ENCODE measurements at regions not wholly inside any gene's neighbourhood (a gene's known extent, or its start where the extent isn't known, plus 50 kb on each side); places are given as distances from the start of the nearest gene placed in this dataset.

GRCh38 chr18:25935356-25935755, 155.1 kb downstream of the SS18 start:
- H3K4me1 ChIP-seq, result no peaks in the 10 kb centered on the region
- H3K9me3 ChIP-seq (replicated peaks), result no peaks in the 10 kb centered on the region
- TF ChIP-seq CTCF (IDR thresholded peaks at IDR 0.05; ENCODE audit: borderline replicate concordance), result no peak
- no peak overlapping the region for H3K4me3 ChIP-seq
- intact Hi-C loops (cut with micrococcal nuclease), result no loop called here
- DNase-seq, result no peak
- no peaks in the 10 kb centered on the region for H3K36me3 ChIP-seq
- H3K27me3 ChIP-seq (ENCODE audit: low read depth), result no peaks in the 10 kb centered on the region
- H3K27ac ChIP-seq (replicated peaks), result no peak overlapping the region

GRCh38 chr18:25931126-25931525, 159.3 kb downstream of the SS18 start:
- no peak for DNase-seq
- Histone ChIP-seq H3K9me3 (replicated peaks) (no peaks in the 10 kb centered on the region), H3K27me3 (ENCODE audit: low read depth) (no peaks in the 10 kb centered on the region), H3K4me1 (peaks cover 4% of the 10 kb centered on the region), H3K36me3 (no peaks in the 10 kb centered on the region), H3K4me3 (no peak overlapping the region), H3K27ac (replicated peaks) (no peak overlapping the region)
- intact Hi-C loops (cut with micrococcal nuclease), result no loop called here
- no peak for TF ChIP-seq CTCF (IDR thresholded peaks at IDR 0.05; ENCODE audit: borderline replicate concordance)

GRCh38 chr18:25929787-25930186, 160.6 kb downstream of the SS18 start:
- Histone ChIP-seq H3K27ac (replicated peaks) (no peak overlapping the region), H3K9me3 (replicated peaks) (no peaks in the 10 kb centered on the region), H3K4me1 (peaks cover 4% of the 10 kb centered on the region), H3K4me3 (no peak overlapping the region), H3K27me3 (ENCODE audit: low read depth) (no peaks in the 10 kb centered on the region), H3K36me3 (no peaks in the 10 kb centered on the region)
- DNase-seq, result no peak
- intact Hi-C loops (cut with micrococcal nuclease), result no loop called here
- no peak for TF ChIP-seq CTCF (IDR thresholded peaks at IDR 0.05; ENCODE audit: borderline replicate concordance)

- H3K4me1 ChIP-seq, result peaks cover 4% of the 10 kb centered on the region
- intact Hi-C loops (cut with micrococcal nuclease), result no loop called here
- H3K9me3 ChIP-seq (replicated peaks), result no peaks in the 10 kb centered on the region
- DNase-seq, result no peak
- H3K27me3 ChIP-seq (ENCODE audit: low read depth), result no peaks in the 10 kb centered on the region
- no peak for TF ChIP-seq CTCF (IDR thresholded peaks at IDR 0.05; ENCODE audit: borderline replicate concordance)
- no peaks in the 10 kb centered on the region for H3K36me3 ChIP-seq
- H3K27ac ChIP-seq (replicated peaks), result no peak overlapping the region
- H3K4me3 ChIP-seq, result no peak overlapping the region
Observed at GRCh38 chr18:25927830-25928229, 162.6 kb downstream of the SS18 start.

- no peak overlapping the region for H3K27ac ChIP-seq (replicated peaks)
- DNase-seq, result no peak
- intact Hi-C loops (cut with micrococcal nuclease), result no loop called here
- peaks cover 16% of the 10 kb centered on the region for H3K27me3 ChIP-seq (ENCODE audit: low read depth)
- no peaks in the 10 kb centered on the region for H3K36me3 ChIP-seq
- no peak overlapping the region for H3K4me3 ChIP-seq
- TF ChIP-seq CTCF (IDR thresholded peaks at IDR 0.05; ENCODE audit: borderline replicate concordance), result no peak
- no peaks in the 10 kb centered on the region for H3K4me1 ChIP-seq
- no peaks in the 10 kb centered on the region for H3K9me3 ChIP-seq (replicated peaks)
Observed at GRCh38 chr18:25923193-25923592, 167.2 kb downstream of the SS18 start.
